HUES6 (cell line): ENCODE measurements at regions not wholly inside any gene's neighbourhood (a gene's known extent, or its start where the extent isn't known, plus 50 kb on each side); places are given as distances from the start of the nearest gene placed in this dataset.

Experiments
- H3K27ac ChIP-seq: 2 replicates; pipeline ENCODE4 v1.7.0; 2013; ENCODE audit warnings: low read depth, mild to moderate bottlenecking, low read length, inconsistent platforms
- H3K27me3 ChIP-seq: 2 replicates; pipeline ENCODE4 v1.6.1; 2013; ENCODE audit warnings: low read length; ENCODE audit not compliant: control insufficient read depth, insufficient read depth
- H3K36me3 ChIP-seq: 2 replicates; pipeline ENCODE4 v1.6.1; 2013; ENCODE audit warnings: low read length; ENCODE audit not compliant: control insufficient read depth, insufficient read depth
- H3K4me1 ChIP-seq: 2 replicates; pipeline ENCODE4 v1.6.1; 2013; ENCODE audit warnings: low read length; ENCODE audit not compliant: control insufficient read depth, insufficient read depth
- H3K4me3 ChIP-seq: 2 replicates; pipeline ENCODE4 v1.5.1; 2013; ENCODE audit warnings: low read depth, low read length
- H3K9ac ChIP-seq: one replicate; pipeline ENCODE4 v1.6.1; 2013; ENCODE audit warnings: mild to moderate bottlenecking, low read length
- H3K9me3 ChIP-seq: 2 replicates; pipeline ENCODE4 v1.6.1; 2013; ENCODE audit warnings: low read depth, low read length; ENCODE audit not compliant: control insufficient read depth, insufficient read depth

DNA sequence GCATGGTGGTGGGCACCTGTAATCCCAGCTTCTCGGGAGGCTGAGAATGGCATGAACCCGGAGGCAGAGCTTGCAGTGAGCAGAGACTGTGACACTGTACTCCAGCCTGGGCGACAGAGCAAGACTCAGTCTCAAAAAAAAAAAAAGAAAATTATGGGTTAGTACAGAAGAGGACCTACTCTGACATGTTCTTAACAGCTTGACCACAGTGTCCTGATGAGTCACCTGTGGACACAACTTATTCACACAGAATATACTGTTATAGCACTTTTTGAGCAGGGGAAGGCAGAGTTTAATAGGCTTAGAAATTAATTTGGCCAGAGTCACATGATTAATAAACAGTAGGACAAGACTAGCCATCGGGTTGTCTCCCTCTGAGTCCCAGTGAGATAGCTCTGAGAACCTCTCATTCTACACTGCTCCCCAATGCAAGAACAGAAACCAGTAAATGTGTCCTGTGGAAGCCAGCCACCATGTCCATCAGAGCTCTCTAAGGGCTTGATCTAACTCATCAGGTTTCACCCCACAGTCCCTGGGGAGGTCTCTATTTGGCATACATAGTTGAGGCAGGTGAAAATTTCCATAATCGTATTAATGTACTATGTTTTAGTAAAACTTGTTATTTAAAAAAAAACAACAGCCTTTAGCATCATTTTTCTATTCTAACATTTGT, 1077.9 kb upstream of the C9orf72 start:
- H3K27me3 ChIP-seq, result no peaks in the 10 kb centered on the region
- H3K9ac ChIP-seq, result no peak overlapping the region
- H3K4me3 ChIP-seq, result no peak overlapping the region
- H3K27ac ChIP-seq, result no peak overlapping the region
- no peaks in the 10 kb centered on the region for H3K9me3 ChIP-seq
- peaks cover 27% of the 10 kb centered on the region for H3K4me1 ChIP-seq
- no peaks in the 10 kb centered on the region for H3K36me3 ChIP-seq

DNA sequence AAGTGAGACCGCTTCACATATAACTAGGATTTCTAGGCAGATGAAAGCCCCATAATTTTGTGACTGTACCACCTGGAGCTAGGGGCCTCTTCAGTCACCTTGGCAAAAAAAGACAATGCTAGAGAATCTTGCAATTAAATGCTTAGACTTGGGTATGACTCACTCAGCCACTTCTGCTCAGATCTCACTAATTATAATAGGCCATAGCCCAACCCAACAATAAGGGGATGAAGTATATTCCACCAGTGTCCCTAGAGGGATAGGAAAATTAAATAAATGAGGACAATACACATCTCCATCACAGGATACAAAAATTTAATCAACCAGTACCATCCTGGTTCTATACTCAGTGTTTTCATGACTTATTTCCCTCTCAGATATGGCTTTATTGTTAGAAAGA, 1079.9 kb upstream of the C9orf72 start:
- Histone ChIP-seq H3K27ac (no peak overlapping the region), H3K9ac (no peak overlapping the region), H3K36me3 (no peaks in the 10 kb centered on the region), H3K4me1 (peaks cover 27% of the 10 kb centered on the region), H3K9me3 (no peaks in the 10 kb centered on the region), H3K27me3 (no peaks in the 10 kb centered on the region), H3K4me3 (no peak overlapping the region)

DNA sequence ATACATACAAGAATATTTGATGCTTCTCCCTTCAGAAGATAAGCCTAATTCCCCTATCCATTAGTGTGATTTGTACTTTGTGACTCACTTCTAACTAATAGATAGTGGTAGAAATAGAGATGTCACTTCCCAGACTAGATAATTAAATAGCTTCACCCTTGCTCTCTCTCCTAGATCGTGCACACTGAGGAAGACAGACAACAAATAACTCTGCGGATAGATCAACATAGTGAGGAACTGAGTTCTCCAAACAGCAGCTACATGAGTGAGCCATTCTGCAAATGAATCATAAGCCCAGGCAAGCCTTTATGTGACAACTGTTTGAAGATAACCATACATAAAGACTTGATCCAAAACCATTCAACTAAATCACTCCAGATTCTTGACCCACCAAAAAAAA, 1083.4 kb upstream of the C9orf72 start:
- Histone ChIP-seq H3K4me1 (0 out of 2 replicates have a peak, but pooled peaks cover 3% of the 10 kb centered on the region), H3K27me3 (no peaks in the 10 kb centered on the region), H3K9me3 (no peaks in the 10 kb centered on the region), H3K27ac (no peak overlapping the region), H3K4me3 (no peak overlapping the region), H3K9ac (no peak overlapping the region), H3K36me3 (no peaks in the 10 kb centered on the region)

DNA sequence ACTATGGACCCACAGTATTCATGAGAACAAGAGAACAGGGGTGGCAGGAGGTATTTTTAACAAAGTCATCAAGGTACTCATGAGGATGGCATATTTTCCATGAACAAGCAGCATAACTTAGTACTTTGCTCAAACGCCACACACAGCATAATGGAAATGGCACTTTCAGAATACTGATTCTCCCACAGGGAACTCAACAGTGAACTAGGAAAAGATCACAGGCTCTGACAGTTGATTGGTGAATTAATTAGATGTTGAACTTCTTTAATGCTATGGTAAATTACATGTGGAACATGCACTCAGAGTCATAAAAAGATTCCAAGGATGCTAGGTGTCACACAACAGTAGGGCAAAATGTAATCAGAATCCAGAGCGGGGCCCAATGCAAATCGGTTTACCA, 1088.6 kb upstream of the C9orf72 start:
- Histone ChIP-seq H3K36me3 (no peaks in the 10 kb centered on the region), H3K4me3 (no peak overlapping the region), H3K4me1 (no peaks in the 10 kb centered on the region), H3K9ac (no peak overlapping the region), H3K9me3 (no peaks in the 10 kb centered on the region), H3K27ac (no peak overlapping the region), H3K27me3 (no peaks in the 10 kb centered on the region)

DNA sequence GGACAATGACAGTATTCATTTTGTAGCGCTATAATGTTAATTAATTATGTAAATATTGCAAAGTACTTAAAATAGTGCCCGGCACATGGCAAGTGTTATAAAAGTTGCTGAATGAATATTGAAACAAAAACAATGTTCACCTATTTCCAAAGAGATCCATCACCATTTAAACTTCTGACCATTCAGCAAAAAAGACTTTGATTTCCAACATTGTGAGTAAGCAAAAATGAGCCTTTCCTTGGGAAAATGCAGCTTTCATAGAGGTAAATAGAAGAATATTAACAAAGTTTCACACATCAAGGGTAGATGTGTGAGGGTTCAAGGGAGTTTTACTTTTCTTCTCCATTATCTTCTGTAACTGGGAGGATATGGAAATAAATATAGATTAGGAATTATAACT, 1089.4 kb upstream of the C9orf72 start:
- Histone ChIP-seq H3K4me1 (no peaks in the 10 kb centered on the region), H3K9me3 (no peaks in the 10 kb centered on the region), H3K36me3 (no peaks in the 10 kb centered on the region), H3K27ac (no peak overlapping the region), H3K4me3 (no peak overlapping the region), H3K9ac (no peak overlapping the region), H3K27me3 (no peaks in the 10 kb centered on the region)

DNA sequence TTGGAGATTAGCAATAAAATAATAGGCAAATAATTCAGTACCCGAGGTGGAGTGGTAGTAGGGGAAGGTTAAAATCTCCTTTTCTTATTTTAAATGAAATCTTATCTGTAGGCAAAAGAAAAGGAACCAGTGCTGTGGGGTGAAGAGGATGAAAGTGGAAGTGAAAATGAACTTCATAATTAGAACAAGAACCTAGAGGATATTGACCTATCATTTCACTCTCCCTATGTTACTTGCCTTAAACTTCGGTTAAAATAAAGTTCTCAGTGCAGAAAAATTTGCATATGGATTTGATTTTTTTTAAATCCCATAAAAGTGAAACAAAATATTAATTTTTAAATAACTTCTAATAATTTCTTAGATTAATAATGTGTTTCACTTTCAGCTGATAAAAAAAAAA, 1094.9 kb upstream of the C9orf72 start:
- no peaks in the 10 kb centered on the region for H3K9me3 ChIP-seq
- H3K36me3 ChIP-seq, result no peaks in the 10 kb centered on the region
- H3K27me3 ChIP-seq, result no peaks in the 10 kb centered on the region
- no peaks in the 10 kb centered on the region for H3K4me1 ChIP-seq
- H3K4me3 ChIP-seq, result no peak overlapping the region
- H3K27ac ChIP-seq, result no peak overlapping the region
- no peak overlapping the region for H3K9ac ChIP-seq

DNA sequence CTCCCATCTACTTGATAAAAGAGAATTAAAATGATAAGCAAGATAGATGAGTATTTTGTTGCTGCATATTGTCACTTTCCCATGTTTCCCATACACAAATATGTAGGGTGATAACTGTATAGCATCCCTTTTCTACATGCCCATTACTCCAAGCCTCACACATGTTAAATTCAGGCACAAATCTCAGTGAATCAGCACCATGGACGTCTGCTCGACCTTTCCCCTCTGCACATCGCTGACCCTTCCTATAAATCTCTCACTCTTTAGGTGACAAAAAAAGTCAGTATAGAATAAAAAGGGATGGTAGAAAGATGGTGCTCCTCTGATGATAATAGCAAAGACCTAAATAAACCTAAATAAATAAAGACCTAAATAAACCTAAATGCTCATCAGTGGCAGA, 1097.7 kb upstream of the C9orf72 start:
- no peaks in the 10 kb centered on the region for H3K27me3 ChIP-seq
- H3K36me3 ChIP-seq, result no peaks in the 10 kb centered on the region
- H3K27ac ChIP-seq, result no peak overlapping the region
- no peaks in the 10 kb centered on the region for H3K4me1 ChIP-seq
- no peaks in the 10 kb centered on the region for H3K9me3 ChIP-seq
- no peak overlapping the region for H3K4me3 ChIP-seq
- H3K9ac ChIP-seq, result no peak overlapping the region

DNA sequence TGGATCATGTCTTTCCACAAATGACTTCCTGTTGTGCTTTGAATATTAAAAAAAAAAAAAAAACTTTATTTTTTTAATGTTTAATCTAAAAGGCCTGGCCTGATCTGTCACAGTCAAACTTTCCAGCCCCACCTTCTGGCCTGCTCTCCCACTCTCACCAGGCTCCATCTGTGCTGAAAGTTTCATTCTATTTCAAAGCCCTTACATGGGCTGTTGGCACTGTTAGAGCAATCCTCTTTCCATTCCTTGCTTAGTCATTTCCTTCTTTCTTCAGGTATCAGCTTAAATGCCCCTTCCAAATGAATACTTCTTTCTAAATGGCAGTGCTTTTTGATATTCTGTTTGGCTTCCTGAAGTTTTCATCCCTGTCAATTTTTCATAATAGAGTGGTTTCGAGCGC, 1104.8 kb upstream of the C9orf72 start:
- Histone ChIP-seq H3K4me3 (no peak overlapping the region), H3K27me3 (no peaks in the 10 kb centered on the region), H3K9ac (no peak overlapping the region), H3K4me1 (peaks cover 5% of the 10 kb centered on the region), H3K9me3 (no peaks in the 10 kb centered on the region), H3K36me3 (no peaks in the 10 kb centered on the region), H3K27ac (0 out of 2 replicates have a peak overlapping the region, but pooled peaks have one; percentile 21)

DNA sequence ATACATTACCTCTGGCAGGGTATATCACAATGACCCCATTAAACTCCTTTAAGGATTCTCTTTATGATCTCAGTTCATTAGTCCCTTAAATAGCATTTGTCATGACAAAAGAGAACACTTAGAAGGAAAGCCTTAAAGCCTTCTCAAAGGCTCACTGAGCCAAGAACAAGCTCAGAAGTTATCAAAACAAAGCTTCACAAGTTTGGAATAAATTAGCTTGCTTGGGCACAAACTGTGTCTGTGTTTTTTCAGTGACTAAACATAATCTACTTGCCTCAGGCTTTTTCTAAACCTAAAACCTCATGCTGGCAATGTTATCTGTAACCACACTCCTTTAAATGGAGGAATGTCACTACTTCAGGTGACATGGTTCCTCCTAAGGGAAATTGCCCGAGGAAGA, 1114.9 kb upstream of the C9orf72 start:
- Histone ChIP-seq H3K36me3 (no peaks in the 10 kb centered on the region), H3K27me3 (no peaks in the 10 kb centered on the region), H3K9ac (no peak overlapping the region), H3K27ac (peak overlapping the region; percentile 69; the same call in 1 of the 2 replicates), H3K9me3 (0 out of 2 replicates have a peak, but pooled peaks cover 3% of the 10 kb centered on the region), H3K4me3 (no peak overlapping the region), H3K4me1 (peaks cover 18% of the 10 kb centered on the region)

DNA sequence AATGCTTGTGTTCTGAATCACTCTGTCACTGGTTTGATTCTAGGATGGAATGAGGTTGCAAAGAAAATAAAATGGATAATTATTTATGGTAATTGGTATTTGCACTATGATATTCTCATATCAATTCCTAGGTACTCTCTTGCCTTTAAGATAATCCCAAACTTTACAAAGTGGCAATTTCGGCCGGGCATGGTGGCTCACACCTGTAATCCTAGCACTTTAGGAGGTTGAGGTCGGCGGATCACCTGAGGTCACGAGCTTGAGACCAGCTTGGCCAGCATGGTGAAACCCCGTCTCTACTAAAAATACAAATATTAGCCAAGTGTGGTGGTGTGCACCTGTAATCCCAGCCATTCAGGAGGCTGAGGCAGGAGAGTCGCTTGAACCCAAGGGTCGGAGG, 1118.7 kb upstream of the C9orf72 start:
- Histone ChIP-seq H3K27me3 (no peaks in the 10 kb centered on the region), H3K9ac (no peak overlapping the region), H3K27ac (no peak overlapping the region), H3K9me3 (no peaks in the 10 kb centered on the region), H3K4me3 (no peak overlapping the region), H3K36me3 (no peaks in the 10 kb centered on the region), H3K4me1 (peaks cover 18% of the 10 kb centered on the region)

DNA sequence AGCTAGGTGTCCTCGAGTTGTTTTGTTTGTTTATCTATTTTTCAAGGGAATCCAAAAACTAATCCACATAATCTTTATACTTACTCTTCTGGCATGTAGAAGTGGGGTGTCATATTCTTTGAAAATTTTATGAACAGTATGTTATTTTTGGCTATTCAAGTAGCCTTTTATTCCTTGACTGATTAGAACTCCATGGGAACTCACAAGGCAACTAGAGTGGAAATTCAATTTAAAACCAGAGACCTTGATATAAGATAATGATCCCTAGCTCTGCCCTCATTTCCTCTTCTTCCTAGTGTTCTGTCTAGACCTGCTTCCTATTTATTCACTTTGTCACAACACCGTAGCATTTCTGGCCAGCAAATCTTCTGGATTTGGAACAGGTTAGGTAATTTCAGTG, 1123.7 kb upstream of the C9orf72 start:
- no peak overlapping the region for H3K9ac ChIP-seq
- H3K36me3 ChIP-seq, result no peaks in the 10 kb centered on the region
- no peaks in the 10 kb centered on the region for H3K4me1 ChIP-seq
- H3K27ac ChIP-seq, result no peak overlapping the region
- peaks cover 17% of the 10 kb centered on the region for H3K9me3 ChIP-seq
- H3K4me3 ChIP-seq, result no peak overlapping the region
- no peaks in the 10 kb centered on the region for H3K27me3 ChIP-seq
